ENCODE measurements at regions not wholly inside any gene's neighbourhood (a gene's known extent, or its start where the extent isn't known, plus 50 kb on each side); places are given as distances from the start of the nearest gene placed in this dataset.
A peak's percentile ranks its signal among the peaks of the same experiment; 100 is the strongest.
"Not testable (repeated sequence)": the region's sequence is repeated elsewhere in the genome, so short reads cannot be mapped to it uniquely, and the experiment has no call there.

DNA sequence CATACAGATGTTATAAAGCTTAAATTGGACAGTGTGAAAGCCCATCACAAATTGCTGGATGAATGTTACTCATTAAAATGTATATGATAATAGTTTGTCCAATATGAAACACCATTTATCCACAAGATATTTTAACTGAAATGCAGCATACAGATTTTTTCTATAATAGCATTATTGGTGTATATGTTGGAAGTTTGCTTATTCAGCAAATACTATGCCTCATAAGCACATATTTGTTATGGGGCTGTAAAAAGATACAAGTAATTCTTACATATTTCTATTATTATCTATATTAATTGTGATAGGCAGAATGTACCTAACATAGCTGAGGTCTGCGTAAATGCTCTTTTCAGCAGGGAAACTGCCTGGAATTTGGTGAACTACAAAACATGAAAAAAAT, 790.5 kb downstream of the DIPK2A start:
- DNase-seq = no peak

- no peak for DNase-seq
These were observed 792.3 kb downstream of the DIPK2A start for GRCh38 chr3:144763878-144764454.

DNA sequence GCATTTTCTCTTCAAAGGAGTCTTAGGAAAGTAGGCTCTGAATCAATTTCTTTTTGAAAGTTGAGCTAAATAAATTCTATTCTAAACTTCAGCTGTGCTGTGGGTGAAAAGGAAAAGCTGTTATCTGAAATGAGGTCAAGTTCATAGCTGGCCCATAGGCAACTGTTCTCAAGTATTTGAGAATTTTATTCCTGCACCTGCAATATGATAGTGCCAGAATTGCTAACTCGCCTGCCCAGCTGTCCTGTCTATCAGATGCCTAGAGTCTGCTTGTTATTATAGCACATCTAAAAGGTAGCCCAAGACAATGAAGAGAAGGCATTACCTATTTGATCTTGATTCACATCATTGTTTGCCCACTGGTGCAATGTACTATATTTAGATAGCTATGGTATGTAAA, 798.7 kb downstream of the DIPK2A start:
- no peak for DNase-seq

GRCh38 chr3:144770915-144771351, 799.3 kb downstream of the DIPK2A start:
- DNase-seq = peak; percentile 35

DNA sequence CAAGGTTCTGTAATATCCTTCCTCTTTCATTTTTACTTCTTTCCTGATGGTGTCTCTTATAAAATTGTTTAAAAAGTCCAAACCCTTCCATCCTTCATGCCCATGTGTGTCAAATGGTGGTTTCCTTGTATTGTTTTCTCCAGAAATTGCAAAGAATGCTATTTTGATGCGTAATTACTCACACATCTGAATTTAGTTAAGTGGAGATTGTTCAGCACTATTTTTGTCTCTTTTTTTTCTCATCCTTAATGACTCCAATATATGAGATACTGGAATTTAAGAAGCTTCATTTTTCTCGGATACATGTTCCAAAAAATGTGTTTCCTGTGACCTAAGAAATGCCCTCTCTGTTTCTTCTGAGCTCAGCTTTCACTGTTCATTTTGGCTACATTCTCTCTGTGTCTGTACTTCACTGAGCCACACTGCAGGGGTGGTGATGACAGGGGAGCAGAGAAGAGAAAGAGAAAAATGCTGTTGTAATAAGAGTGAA, 799.8 kb downstream of the DIPK2A start:
- DNase-seq = peak; percentile 85

GRCh38 chr3:144772372-144772771, 800.7 kb downstream of the DIPK2A start:
- no peak for DNase-seq

GRCh38 chr3:144773350-144773749, 801.7 kb downstream of the DIPK2A start:
- no peak for DNase-seq

GRCh38 chr3:144774897-144775296, 803.3 kb downstream of the DIPK2A start:
- DNase-seq = peak; percentile 68

- peak; percentile 1 for DNase-seq
These were observed 803.9 kb downstream of the DIPK2A start for GRCh38 chr3:144775551-144775950.

GRCh38 chr3:144777906-144778305, 806.3 kb downstream of the DIPK2A start:
- no peak for DNase-seq

DNA sequence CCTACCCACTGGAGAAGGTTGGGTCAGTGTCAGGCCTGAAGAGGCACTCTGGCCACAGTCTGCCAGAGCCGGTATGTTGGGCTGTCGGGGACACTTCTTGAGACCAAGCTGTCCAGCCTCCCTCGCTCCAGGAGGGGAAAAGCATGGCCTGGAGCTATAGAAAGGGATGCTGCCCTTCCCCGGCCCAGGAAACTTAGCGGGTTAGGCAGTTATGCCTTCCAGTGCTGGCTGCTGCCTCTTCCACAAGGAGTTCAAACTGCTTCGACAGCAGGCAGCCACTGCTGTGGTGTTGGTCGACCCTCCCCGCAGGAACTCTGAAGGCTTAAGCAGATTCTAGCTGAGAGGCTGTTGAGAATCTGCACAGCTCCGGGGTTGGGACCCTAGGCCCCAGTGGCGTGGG, 819.4 kb downstream of the DIPK2A start:
- DNase-seq = no peak

- DNase-seq = no peak
These were observed 830.3 kb downstream of the DIPK2A start for GRCh38 chr3:144801890-144802289.

- DNase-seq = no peak
These were observed 837.8 kb downstream of the DIPK2A start for GRCh38 chr3:144809380-144809779.

- DNase-seq = no peak
These were observed 838.5 kb downstream of the DIPK2A start for GRCh38 chr3:144810160-144810559.

DNA sequence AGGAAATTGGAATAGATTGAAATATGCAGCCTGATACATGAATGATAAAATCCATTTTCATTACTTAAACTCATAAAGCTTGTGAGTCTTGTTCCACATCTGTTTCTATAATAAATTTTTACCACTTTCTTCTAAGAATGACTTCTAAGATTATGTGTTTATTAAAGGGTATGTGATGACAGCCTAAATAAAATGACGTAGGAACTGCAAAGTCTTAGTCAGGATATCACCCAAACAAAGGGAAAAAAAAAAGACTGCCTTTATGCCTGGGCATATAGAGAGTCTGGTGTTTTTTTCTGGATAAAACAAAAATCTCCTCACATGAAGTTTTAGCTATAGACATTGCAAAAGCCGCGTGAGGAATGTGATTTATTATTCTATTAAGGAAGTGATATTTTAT, 844.0 kb downstream of the DIPK2A start:
- DNase-seq = peak; percentile 38

DNA sequence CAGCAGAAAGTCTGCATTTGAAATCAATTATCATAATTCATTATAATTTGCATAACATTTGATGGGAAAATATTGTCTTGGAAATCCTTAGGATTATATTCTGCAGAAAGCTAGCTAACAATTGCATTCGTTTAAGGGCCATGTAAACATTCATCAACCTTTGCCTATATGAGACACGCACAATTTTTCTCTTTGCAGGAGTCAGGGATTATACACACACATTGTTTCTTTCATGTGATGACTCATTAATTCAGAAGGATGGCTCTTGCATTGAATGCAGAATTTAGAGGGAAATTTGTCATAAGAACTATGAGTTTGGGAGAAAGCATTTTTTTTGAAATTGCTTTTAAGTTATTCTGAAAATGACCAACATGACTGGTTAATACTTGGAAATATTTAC, 844.7 kb downstream of the DIPK2A start:
- peak; percentile 70 for DNase-seq

- DNase-seq = no peak
These were observed 847.4 kb downstream of the DIPK2A start for GRCh38 chr3:144818973-144819372.

GRCh38 chr3:144820232-144820631, 848.6 kb downstream of the DIPK2A start:
- DNase-seq = not testable (repeated sequence)

- DNase-seq = peak; percentile 2
These were observed 849.1 kb downstream of the DIPK2A start for GRCh38 chr3:144820726-144821125.

DNA sequence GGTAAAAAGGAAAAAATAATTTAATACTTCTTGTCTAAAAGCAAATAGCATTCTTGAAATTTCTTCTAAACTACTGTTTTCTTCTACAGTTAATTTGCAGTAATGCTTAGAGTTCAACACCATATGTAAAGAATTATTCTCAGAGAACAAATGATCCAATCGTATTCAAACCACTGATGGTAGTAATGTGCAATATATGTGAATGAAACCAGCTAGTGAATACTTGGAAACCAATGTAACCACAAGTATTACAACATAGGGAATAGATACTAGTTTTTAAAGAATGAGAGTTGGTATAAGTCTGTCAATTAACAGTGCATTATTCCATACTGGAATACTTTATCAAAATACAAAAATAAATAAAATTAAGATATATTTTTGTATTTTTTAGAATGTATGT, 850.0 kb downstream of the DIPK2A start:
- DNase-seq = peak; percentile 92

DNA sequence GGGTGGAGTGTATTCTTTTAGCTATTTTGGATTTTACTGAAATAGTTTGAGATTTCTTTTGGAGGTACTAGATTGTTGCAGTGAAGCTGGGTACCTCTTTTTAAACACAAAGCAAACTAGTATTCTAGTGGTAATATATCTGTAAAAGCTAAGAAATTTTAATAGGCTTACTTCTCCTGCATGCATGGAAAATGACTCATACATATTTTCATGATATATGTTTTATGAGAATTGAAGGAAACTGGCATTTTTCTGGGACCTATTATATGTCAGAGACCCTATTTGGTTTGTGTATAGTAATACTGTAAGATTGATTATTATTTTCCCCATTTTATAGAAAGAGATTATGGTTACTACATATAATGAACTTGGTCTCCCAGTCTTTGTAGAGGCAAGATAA, 851.0 kb downstream of the DIPK2A start:
- DNase-seq = peak; percentile 64

GRCh38 chr3:144831955-144832716, 860.5 kb downstream of the DIPK2A start:
- no peak for DNase-seq

DNA sequence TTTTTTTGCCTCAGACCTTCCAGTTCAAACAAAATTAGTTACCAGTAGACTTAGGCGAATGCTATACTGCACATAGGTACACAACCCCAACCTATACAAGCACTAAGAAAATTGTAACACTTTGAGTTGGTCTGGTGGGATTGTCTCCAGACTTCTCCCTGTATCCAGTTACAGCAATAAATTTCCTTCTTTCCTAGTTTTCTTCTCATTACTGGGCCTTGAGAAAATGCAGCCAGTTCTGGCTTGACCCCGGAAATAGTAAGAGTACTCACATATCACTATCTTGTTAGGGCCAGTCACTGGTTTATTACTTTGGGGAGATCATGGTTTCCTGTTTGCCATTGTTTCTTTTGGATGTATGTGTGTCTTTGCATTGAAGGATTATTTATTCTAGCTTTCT, 868.4 kb downstream of the DIPK2A start:
- no peak for DNase-seq

GRCh38 chr3:144840866-144841265, 869.2 kb downstream of the DIPK2A start:
- no peak for DNase-seq

Measured in fibroblast of skin of abdomen (primary cell).